Fibroblast of skin of scalp (primary cell): ENCODE measurements at regions not wholly inside any gene's neighbourhood (a gene's known extent, or its start where the extent isn't known, plus 50 kb on each side); places are given as distances from the start of the nearest gene placed in this dataset.

ENCODE experiments used
- DNase-seq: peaks from one replicate; pipeline ENCODE4 v3.0.0-alpha.2; 2013

DNA sequence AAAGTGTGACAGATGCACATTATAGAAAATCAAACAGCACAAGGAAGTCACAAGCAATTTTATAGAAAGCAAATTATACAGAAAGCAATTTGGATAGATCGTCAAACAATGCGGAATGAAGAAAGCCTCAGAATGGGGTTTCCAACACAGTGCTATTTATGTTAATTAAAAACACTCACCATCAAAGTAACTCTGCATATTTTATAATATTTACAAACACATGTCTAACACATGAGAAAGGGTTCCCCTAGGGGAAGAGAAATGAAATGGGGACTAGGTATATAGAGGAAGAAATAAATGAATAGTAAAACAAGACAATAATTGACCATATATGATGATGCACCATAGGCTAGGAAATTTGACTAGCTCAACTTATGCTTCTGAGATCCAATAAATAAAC, 171.2 kb upstream of the XYLT1 start:
- no peak for DNase-seq

GRCh38 chr16:17638134-17638533, 167.4 kb upstream of the XYLT1 start:
- DNase-seq: no peak

DNA sequence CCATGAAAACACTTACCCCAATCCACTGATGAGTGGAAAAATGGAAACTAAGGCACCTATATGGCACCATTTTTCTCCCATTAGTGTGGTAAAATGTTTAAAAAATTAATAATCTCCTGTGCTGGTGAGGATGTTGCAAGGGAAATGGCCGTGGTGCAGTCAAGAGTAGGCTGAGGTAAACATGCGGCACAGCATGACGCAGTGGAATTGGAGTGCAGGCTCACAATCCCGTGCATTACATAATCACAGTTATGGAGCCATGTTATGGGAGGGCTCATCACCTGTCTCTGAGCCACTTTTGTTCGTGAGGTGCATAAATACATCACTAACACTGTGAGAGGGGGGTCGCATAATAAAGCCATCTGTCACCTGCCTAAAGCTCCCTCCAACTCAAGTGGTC, 164.4 kb upstream of the XYLT1 start:
- no peak for DNase-seq

DNA sequence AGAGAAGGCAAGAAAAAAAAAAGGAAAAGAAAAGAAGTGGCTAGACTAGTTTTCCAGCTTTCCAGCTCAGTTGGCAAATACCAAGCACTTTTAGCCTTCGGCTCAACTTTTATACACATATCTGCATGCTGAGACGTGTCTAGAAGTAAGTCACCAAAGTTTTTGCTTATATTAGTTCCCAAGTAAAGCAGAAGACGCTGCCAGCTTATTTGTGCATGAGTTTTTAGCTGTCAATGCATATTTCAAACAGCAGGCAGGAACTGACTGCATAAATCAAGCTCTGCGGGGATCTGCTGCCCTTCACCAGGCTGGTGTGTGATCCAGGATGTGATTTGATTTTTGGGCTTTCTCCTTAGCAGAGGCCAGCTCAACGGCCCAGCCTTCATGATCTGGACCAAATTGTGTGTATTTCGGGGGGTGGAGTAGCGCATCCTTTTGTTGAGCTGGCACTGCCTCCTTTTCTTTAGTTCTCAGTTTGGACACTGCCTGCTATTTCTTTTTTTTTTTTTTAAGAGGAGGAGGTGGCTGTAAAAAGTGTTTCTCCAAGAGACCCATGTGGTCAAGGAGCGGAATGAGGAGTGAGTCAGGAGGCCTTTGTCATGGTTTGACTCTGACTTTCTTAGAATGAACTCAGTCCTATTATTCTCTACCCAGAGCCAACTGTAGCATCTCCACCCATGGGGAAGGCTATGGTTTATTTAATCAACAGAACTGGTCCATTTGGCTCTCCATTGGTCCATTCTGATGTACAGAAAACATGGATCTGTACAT, 162.6 kb upstream of the XYLT1 start:
- peak; percentile 53 for DNase-seq

- DNase-seq: no peak
These were observed 161.9 kb upstream of the XYLT1 start for GRCh38 chr16:17632667-17633066.

DNA sequence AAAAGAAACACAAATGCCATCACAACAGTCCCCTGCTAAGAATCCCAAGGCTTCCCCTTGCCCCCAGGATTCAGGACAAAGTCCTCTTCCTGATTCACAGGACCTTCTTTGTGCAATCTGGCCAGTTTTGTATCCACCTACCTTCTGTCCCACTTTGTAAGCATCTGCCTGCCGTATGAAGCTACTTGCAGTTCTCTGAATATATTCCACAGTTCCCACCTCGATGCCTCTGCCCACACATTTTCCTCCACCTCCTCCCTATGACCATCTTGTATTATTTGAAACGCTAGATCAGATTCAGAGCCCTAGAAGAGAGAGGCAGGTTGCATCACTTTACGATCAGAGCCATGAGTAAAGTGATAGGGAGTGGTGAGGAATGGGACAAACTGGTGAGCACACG, 159.2 kb upstream of the XYLT1 start:
- no peak for DNase-seq

- no peak for DNase-seq
These were observed 158.2 kb upstream of the XYLT1 start for GRCh38 chr16:17628983-17629382.

- DNase-seq: no peak
These were observed 151.6 kb upstream of the XYLT1 start for GRCh38 chr16:17622366-17622765.

DNA sequence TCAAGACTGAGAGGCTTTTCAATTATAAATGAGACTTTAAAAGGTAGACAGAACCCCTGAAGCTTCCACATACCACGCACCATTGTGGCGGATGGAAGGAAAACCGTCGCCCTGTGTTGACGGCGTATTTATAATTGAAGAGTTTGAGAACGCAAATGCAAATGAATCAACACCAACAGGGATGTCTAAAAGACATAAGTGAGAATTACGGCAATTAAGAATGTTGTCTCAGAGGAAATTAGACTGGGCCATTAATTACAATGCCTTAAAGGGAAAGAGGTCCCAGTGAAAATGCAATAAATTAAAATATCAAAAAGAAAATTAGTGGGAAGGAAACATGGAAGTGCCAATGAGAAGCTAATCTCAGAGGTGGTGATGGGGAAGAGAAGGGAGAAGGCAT, 148.5 kb upstream of the XYLT1 start:
- DNase-seq: no peak

- DNase-seq: no peak
These were observed 146.3 kb upstream of the XYLT1 start for GRCh38 chr16:17617021-17617552.

DNA sequence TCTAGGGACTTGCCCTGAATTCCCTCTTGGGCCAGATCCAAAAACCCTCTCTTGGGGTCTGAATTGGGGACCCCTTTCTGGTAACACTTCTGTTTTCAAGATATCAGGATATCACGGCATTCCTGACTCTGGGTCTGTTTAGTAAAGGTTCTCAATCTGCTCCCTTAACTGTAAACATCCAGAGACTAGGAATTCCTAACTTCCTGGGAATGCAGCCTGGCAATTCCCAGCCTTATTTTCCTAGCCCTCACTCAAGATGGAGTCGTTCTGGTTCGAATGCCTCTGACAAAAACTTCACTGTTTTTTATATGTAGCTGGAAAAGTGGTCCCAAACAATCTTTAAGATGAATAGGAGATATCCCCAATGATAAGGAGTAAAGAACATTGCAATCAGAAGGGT, 141.6 kb upstream of the XYLT1 start:
- no peak for DNase-seq

DNA sequence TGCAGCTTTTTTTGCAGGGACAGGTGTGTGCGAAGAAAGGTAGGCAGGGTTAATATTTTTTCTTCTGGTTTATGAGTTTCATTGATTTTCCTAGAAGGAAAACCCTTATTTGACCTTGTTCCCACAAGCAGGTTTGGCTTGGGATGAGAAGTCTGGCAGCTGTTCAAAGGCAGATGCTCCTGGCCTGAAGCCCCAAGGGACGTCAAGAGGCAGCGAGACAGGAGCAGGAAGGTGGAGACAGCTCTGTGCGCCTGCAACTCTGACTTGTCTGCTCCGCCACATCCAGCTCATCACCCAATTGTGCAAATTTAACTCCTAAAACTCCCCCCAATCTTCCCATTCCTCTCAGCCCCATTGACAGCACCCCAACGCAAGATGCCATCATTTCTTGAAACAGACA, 136.8 kb upstream of the XYLT1 start:
- no peak for DNase-seq

DNA sequence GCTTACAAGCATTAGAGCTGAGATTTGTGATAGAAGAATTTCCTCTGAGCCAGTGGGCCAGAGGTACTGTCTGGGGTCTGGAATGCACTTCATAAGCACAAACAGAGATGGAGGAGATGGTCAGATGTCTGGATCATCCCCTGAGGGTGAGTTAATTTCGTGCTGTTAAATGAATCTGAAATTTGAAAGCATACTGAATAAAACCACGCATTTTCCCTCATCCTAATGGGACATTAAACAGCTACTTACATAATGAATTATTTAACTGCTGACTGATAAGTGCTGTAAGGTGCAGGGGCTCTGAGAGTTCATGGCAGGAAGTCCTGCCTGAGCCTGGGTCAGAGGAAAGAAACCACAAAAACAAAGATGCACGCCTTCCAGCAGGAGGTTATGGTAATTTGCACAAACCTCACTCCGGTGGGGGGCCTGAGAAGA, 136.3 kb upstream of the XYLT1 start:
- DNase-seq: no peak

- peak; percentile 9 for DNase-seq
These were observed 135.7 kb upstream of the XYLT1 start for GRCh38 chr16:17606460-17606859.

GRCh38 chr16:17605784-17606183, 135.0 kb upstream of the XYLT1 start:
- DNase-seq: no peak

DNA sequence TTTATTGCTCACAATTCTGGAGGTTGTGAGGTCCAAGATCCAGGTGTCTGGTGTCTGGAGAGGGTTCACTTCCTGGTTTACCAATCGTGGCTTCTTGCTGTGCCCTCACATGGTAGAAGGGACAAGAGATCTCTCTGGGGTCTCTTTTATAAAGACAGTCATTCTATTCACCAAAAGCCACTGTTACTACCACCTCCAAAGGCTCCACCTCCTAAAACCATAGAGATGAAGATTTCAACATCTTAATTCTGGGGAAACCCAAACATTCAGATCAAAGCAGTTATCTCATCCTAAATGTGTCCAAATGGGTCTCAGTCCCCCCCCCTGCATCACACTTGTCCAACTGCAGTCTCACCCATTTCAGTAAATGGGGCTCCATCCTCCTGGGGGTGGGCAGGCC, 132.9 kb upstream of the XYLT1 start:
- no peak for DNase-seq

- DNase-seq: no peak
These were observed 131.9 kb upstream of the XYLT1 start for GRCh38 chr16:17602678-17603077.

- no peak for DNase-seq
These were observed 128.2 kb upstream of the XYLT1 start for GRCh38 chr16:17598968-17599367.

GRCh38 chr16:17591655-17592405, 121.1 kb upstream of the XYLT1 start:
- DNase-seq: no peak

DNA sequence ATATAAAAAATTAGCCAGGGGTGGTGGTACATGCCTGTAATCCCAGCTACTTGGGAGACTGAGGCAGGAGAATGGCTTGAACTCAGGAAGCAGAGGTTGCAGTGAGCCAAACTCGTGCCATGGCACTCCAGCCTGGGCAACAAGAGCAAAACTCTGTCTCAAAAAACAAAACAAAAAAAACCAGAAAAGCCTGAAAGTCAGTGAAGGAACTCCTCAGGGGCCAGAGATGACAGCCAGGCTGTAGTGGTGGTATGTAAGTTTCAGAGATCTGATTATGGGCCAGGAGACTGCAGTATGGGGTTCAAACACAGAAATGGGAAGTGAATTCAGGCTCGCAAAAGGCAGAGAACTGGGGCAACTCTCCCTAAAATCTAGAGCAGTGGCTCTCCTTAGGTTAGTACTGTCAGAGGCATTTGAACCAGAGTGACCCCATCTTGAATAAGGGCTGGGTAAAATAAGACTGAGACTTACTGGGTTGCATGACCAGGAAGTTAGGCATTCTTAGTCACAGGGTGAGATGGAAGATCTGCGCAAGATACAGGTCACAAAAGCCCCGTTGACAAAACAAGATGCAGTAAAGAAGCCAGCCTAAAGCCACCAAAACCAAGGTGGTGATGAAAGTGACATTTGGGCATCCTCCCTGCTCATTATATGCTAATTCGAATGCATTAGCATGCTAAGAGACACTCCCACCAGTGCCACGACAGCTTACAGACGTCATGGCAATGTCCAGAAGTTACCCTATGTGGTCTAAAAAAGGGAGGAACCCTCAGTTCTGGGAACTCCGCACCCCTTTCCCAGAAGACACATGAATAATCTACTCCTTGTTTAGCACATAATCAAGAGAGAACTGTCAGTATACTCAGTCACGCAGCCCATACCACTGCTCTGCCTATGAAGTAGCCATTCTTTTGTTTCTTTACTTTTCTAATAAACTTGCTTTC, 120.2 kb upstream of the XYLT1 start:
- peak; percentile 17 for DNase-seq

GRCh38 chr16:17589898-17590297, 119.1 kb upstream of the XYLT1 start:
- DNase-seq: no peak

GRCh38 chr16:17585449-17586074, 114.8 kb upstream of the XYLT1 start:
- DNase-seq: no peak
